GM18505 (cell line): ENCODE measurements at regions not wholly inside any gene's neighbourhood (a gene's known extent, or its start where the extent isn't known, plus 50 kb on each side); places are given as distances from the start of the nearest gene placed in this dataset.

Experiments
- ATAC-seq: cut with Tn5 transposase; IDR thresholded peaks from one replicate; pipeline ENCODE4 v1.9.1; 2021; ENCODE audit not compliant: unreplicated experiment
- POLR2A ChIP-seq: IDR thresholded peaks from 4 replicates; pipeline ENCODE4 v1.6.1; 2011; ENCODE audit warnings: borderline replicate concordance; ENCODE audit not compliant: insufficient read depth, insufficient read length; ENCODE audit errors: extremely low read depth

DNA sequence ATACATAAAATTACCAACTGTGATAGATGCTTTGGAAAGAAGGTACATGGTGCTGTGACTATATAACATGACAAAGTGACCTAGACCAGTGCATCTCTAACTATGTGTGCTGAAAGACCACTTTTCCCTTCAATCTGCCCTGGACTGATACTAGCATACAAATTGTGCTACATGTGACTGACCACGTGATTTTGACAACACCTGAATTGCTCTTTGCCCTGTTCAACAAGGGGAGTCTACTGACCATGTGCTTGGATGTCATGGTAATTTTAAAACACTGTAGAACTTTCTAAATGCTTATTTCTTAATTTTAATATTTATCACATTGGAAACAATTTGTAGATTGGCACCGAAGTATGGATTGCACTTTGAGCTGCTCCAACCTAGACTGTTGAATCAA is 142.4 kb downstream of the CAND1 start:
- no peak for ATAC-seq
- TF ChIP-seq POLR2A, result no peak

DNA sequence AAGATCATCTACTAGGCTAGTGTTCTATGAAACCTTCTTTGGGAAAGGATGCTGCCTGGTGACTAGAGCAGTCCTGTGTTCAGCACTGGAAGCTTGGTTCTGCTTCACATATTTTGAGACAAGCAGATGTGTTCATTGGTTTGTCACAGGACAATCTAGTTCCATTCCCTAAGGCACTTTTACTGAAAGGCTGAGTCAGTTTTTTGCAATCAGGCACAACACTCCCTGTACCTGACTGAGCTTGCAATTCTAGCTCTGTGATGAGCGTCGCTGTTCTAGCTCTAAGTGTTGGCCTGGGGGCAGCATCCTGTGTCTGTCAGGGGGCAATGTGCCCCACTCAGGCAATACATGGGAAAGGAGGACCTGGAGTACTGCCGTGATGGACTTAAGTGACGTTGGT is 144.4 kb downstream of the CAND1 start:
- TF ChIP-seq POLR2A, result no peak
- no peak for ATAC-seq

DNA sequence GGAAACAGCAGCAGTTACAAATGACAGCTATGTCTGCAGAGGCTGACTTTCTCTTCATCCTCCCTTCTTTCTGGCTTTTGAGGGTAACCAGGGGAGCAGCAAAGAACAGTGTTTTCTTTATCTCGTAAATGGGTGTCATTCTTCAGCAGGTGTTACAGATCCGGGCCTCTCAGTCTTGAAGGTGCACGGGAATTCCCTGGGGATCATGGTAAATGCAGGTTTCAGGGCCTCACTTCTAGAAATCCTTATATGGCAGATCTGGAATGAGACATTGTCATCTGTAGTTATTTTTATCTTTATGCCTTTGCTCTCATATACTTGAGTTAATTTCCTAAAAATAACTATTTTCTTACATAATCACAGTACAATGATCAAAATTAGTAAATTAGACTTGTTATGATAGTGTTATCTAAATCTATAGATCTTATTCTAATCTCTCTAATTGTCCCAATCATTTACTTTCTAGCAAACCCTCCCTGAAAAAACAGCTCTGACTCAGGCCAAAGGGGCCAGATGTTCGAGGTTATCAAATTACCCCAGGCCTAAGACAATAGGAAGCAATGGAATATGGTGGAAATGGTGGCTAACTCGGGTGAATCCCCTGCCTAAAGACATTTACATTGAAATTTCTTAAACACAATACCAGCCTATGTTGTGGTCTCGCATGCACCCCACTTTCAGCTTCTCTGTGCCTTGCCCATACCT is 145.0 kb downstream of the CAND1 start:
- no peak for TF ChIP-seq POLR2A
- no peak for ATAC-seq

GRCh38 chr12:67415473-67415872 is 146.3 kb downstream of the CAND1 start:
- ATAC-seq, result no peak
- TF ChIP-seq POLR2A, result no peak

- ATAC-seq, result no peak
- TF ChIP-seq POLR2A, result no peak
These were observed 150.7 kb downstream of the CAND1 start for GRCh38 chr12:67419810-67420209.

GRCh38 chr12:67420506-67420905 is 151.3 kb downstream of the CAND1 start:
- ATAC-seq, result no peak
- TF ChIP-seq POLR2A, result no peak

- no peak for ATAC-seq
- no peak for TF ChIP-seq POLR2A
These were observed 152.9 kb downstream of the CAND1 start for GRCh38 chr12:67422081-67422480.

- TF ChIP-seq POLR2A, result no peak
These were observed 155.6 kb downstream of the CAND1 start for GRCh38 chr12:67424784-67425183.

GRCh38 chr12:67425394-67425793 is 156.2 kb downstream of the CAND1 start:
- no peak for ATAC-seq
- no peak for TF ChIP-seq POLR2A

More at GRCh38 chr12:67424784-67425183, 155.6 kb downstream of the CAND1 start:
- ATAC-seq, result no peak

DNA sequence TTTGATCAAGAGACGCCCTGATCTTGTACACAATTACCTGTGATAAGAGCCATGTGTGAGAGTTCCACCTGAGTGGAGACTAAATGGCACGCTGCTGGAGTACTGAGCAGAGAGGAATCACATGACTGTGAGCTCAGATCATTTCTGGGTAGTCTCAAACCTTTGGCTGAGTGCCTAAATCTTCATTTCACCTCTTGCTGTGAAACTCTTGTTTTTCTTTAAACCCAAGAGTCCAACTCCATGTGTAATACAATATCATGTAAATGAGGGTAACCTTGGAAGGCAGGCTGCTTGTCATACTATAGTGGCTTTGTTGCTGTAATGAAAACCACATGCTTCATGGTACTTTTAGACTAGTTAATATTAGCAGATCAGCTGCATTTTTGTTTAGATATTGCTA is 156.9 kb downstream of the CAND1 start:
- TF ChIP-seq POLR2A, result no peak
- ATAC-seq, result no peak

DNA sequence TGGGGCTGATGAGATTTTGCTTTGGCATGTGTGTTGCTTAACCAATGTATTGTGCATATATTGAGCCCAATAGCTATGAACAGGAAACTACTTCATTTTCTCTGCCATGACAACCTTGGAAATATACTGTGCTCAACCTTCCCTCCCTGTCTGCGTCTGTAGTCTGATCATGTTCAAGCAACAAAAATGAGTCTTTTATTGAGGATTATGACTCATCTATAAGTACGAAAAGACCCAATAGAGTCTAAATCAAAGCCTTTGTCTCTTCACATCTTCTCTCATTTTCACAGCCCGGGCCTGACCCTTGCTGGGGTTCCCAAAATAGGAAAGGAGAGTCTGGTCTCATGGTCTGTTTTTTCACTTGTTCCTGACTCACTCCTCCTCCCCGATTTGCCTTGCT is 158.2 kb downstream of the CAND1 start:
- no peak for TF ChIP-seq POLR2A

DNA sequence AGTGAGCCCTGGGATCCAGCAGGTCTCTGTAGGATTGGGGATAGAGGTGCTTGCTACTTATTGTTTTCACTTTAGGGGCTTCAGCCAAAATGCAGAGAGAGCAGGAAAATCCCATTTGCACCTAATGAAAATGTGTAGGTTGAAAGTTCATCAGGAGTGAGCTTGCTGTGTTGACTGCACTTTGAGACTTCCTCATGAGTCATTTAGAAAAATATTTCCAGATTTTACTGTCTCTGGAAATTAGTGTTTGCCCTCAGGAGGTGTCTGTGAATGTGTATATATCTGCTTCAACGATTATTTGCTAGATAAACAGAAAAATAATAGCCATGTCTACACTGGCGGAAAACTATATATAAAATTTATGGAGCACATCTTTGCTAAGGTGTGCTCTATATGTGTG is 159.3 kb downstream of the CAND1 start:
- no peak for TF ChIP-seq POLR2A
- ATAC-seq, result no peak

More for the DNA sequence above, 158.2 kb downstream of the CAND1 start:
- ATAC-seq, result no peak

DNA sequence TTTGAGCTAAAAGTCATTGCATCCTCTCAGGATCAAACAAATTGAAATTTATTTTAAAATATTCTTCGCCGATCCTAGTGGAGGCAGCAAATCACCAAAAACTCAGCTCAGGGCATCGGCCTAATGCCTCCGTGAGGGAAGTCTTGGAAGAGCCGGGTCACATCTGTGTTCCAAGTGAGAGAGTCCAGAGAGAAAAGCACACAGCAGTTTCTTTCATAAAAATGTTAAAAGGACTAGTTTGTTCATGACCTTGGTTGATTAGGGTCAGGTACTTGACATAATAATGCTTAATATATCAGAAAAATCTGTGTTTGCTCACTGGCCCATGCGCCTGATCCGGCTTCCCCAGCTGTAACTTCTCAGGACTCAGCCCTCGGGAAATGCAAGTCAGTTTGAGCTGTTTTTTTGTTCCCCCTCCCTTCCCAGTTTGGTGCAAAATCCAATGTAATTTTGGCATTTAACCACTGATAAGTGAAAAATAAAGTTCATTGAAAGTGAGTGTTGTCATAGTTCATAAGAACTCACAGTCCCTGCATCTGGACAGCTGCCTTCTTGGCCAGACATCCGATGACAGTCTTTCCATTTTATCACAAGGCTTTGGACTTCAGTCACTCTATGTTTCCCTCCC is 161.7 kb downstream of the CAND1 start:
- TF ChIP-seq POLR2A, result no peak
- ATAC-seq, result no peak

DNA sequence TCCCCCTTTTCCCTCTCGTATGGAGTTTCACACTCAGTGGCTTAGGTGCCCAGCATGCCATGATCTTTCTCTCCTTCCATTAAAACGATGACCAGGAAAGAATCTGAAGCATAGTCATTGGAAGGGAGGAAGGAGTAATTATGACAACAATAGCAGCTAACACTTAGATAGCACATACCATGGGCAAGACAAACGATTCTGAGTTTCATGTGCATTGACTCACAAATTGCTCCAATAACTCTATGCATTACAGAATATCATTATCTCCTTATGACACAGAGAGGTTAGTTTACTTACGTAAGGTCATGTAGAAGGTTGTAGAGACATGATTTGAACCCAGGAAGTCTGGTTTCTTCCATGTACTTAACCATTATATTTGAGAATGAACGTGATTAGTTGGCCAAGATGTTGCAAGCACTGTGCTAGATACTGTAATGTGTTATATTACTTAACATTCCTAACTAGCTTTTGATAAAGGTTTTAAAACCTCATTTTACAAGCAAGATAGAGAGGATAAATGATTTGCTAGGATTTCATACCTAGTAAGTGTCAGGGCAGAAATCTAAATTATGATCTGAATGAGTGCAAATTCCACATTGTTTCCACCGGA is 162.4 kb downstream of the CAND1 start:
- TF ChIP-seq POLR2A, result no peak
- ATAC-seq, result no peak
